ENCODE measurements at regions not wholly inside any gene's neighbourhood (a gene's known extent, or its start where the extent isn't known, plus 50 kb on each side); places are given as distances from the start of the nearest gene placed in this dataset.

DNA sequence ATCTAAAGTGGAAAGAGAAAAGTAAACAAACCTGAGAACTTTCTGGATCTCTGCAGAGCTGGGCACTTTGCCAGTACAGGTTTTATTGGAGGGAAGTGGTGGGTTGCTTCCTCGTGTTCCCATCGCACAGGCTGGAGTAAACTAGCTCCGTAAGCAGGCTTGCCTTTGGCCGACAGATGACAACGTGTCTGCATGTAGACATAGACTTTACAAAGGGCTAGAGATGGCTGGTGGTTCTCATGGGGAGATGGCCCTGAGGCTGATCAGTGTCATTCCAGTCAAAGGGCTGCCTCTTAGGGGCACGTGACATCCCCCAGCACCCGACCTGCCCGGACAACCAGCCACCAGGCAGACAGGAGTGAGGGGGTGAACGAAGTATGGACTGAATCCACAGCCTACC is 98.8 kb downstream of the YTHDF1 start:
- no peak for DNase-seq (ENCODE audit: low read depth in 2 of 3, low spot score in 1 of 3)

DNA sequence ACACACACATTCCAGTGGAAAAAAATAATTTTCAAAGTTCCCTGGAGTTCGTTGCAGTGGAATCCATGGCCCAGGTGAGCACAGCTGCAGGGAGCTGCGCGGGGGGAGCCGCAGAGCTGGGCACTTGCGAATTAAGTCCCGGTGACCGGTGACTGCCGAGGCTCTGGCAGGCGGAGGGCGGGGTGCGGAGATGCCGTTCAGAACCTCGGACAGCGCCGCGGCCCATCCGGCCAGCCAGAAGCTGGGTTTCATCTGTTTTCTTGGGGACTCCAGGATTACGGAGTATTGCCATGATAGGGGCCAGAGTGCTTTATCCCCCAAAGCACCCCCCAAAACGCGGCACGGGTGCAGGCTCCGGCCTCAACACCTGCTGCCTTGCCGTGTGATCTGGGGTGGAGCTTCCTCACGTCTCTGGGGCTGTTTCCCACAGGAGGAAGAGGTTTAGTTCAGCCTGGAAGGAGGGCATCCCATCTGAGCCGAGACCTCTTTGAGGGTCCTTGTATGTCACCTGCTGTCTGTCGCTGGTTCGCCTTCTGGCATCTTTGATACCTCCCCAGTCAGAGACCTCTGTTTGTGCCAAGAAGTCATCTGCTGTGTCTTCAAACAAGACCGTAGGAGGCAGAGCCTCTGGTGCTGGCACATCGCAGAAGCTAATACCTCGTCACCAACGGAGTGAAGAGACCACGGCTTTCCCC is 99.4 kb downstream of the YTHDF1 start:
- no peak for DNase-seq (ENCODE audit: low read depth in 2 of 3, low spot score in 1 of 3)

DNA sequence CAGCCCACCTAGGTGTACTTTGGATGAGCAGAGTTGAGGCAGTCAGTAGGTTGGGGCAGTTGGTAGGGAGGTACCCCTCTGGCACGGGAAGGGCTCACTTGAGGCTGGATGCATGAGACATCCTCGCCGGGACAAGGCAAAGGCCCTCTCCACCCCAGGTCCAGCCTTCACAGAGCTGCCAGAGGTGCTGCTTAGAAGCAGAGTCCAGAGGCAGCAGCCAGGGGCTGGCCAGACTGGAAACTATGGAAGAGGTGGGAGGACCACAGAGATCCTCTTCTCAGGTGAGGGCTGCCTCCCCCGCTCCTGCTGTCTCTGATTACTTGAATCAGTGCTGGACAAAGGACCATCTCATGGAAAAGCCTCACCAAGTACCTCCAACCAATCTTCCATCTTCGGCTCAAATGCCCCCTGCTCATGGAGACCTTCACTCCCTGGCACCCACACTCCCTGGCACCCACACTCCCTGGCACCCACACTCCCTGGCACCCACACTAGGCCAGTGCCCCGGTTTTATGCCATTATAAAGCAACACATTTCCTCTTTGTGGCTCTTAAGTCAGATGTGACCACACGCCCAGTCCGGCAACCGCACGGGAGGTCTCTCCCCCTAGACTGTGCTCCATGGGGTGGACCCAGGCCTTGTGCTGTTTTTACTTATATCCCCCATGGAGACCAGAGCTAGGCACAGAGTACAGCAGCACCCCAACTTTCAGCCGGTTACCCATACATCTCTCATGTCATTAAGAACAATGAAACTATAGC is 100.1 kb downstream of the YTHDF1 start:
- no peak for DNase-seq (ENCODE audit: low read depth in 2 of 3, low spot score in 1 of 3)

DNA sequence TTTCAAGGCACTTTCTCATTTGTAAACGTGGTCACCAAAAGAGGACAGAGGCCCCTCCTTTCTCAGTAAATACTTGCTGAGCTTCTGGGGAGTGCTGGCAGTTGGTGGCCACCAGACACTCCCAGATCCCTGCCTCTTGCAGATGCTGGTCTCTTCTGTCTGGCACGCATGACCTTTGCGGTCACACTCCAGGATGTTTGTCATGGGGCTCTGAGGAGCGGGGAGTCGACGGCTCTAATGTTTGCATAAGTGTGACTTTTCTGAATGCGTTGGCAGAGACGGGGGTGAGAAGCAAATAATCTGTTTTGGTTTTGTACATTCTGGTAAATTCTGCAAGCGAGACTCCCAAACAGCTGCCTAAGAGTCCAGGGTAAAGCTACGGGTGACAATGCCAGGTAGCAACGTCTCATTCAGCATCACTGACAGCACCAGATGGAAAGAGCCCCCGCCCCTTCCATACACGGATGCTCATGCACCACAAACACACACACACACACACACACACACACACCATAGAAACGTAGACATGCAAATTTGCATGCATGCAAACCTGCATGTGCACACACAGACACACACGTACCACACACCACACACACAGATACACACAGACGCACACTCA is 101.1 kb downstream of the YTHDF1 start:
- no peak for DNase-seq (ENCODE audit: low read depth in 2 of 3, low spot score in 1 of 3)

GRCh38 chr20:63114006-63114692 is 101.8 kb downstream of the YTHDF1 start:
- DNase-seq (ENCODE audit: low read depth in 2 of 3, low spot score in 1 of 3): no peak

GRCh38 chr20:63112491-63113219 is 103.3 kb downstream of the YTHDF1 start:
- DNase-seq (ENCODE audit: low read depth in 2 of 3, low spot score in 1 of 3): no peak

GRCh38 chr20:63108247-63108646 is 101.5 kb upstream of the BHLHE23 start:
- no peak for DNase-seq (ENCODE audit: low read depth in 2 of 3, low spot score in 1 of 3)

GRCh38 chr20:63107449-63108200 is 100.9 kb upstream of the BHLHE23 start:
- DNase-seq (ENCODE audit: low read depth in 2 of 3, low spot score in 1 of 3): no peak

DNA sequence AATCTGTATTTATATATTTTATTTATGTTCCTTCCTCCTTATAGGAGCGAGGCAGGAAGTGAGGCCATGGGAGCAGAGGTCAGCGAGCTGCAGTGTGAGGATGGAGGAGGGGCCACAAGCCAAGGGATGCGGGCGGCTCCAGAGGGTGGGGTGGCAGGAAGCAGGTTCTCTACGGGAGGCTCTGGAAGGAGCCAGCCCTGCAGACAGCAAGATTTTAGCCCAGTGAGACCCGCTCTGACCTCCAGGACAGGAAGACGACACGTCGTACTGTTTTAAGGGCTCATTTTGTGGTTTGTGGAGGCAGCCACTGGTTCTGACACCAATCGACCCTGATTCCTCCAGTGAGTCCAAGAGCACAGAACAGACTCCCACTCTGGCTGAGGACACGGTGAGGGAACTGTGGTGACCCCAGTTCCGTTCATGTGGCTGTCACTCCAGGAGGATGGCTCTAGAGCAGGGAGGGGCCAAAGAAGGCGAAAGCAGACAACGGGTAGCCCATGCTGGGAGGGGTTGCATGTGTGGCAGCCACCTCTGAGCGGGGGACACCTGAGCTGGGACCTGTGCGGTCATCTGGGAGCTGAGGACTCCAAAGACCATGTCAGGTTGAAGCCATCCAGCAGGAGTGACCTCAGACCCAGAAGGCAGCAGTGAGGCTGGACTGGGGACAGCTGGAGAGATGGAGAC is 100.1 kb upstream of the BHLHE23 start:
- no peak for DNase-seq (ENCODE audit: low read depth in 2 of 3, low spot score in 1 of 3)

DNA sequence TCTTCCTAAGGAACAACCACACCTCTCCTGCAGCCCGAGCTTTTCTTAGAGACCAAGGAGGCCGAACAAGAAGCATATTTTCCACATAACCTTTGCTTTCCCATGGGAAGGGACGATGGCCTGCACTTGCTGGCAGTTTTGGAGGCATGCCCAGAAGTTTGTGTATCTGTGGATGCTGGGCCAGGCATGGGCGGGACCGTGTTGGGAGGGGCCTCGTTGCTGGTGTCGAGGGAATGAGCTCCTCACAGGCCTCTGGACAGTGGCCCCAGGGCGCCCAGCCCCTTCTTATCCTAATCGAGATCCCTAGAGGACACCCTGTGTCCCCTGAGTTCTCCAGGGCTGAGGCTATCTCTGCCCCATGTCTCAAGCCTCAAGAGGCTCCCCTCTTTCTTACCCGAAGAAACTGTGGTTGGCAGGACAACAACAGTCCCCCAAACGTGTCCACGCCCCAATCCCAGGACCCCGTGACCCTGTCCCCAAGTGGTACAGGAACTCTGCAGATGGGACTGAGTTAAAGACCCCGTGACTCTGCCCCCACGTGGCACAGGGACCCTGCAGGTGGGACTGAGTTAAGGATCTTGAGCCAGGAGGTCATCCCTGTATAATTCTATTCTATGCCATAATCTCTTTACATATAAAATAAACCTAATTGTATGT is 99.5 kb upstream of the BHLHE23 start:
- no peak for DNase-seq (ENCODE audit: low read depth in 2 of 3, low spot score in 1 of 3)

DNA sequence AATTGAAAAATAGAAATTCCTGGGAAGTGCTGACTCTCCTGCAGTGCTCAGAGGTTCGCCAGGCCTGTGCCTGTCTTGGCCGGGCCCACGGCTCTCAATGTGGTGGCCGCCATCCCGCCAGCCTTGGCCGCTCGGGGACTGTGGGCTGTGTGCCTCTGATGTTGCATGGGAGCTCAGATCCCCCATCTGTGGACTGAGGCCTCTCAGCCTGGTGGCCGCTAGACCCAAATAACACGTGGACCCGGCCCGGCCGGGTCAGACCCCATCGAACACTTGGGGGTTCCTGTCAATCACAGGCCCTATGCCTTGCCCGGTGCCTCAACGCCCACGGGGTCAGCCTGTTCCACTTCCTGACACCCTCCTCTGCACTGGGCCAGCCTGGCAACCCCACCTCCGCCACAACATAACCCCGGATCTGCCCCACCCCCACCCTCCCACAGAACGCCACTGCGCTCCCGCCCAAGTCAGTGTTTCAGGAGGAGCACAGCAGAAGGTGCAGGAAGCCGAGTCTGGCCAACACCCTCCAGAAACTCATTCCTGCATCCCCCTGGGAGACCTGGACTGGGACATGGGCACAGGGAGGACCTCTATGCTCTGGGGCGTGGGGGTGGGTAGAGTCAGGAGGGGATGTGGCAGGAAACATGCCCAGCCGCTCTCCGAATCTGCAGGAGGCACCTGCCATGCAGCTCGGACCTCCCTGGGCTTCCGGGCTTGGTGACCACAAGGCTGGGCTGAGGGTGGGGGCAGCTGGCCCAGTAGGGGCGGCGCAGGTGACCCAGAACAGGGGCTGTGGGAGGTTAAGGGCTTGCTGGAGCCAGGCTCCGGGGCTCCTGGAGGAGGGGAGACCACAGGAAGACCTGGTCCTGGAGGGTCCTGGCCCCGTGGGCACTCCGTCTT is 98.7 kb upstream of the BHLHE23 start:
- no peak for DNase-seq (ENCODE audit: low read depth in 2 of 3, low spot score in 1 of 3)

- DNase-seq (ENCODE audit: low read depth in 2 of 3, low spot score in 1 of 3): no peak
These were observed 97.8 kb upstream of the BHLHE23 start for GRCh38 chr20:63104312-63105181.

DNA sequence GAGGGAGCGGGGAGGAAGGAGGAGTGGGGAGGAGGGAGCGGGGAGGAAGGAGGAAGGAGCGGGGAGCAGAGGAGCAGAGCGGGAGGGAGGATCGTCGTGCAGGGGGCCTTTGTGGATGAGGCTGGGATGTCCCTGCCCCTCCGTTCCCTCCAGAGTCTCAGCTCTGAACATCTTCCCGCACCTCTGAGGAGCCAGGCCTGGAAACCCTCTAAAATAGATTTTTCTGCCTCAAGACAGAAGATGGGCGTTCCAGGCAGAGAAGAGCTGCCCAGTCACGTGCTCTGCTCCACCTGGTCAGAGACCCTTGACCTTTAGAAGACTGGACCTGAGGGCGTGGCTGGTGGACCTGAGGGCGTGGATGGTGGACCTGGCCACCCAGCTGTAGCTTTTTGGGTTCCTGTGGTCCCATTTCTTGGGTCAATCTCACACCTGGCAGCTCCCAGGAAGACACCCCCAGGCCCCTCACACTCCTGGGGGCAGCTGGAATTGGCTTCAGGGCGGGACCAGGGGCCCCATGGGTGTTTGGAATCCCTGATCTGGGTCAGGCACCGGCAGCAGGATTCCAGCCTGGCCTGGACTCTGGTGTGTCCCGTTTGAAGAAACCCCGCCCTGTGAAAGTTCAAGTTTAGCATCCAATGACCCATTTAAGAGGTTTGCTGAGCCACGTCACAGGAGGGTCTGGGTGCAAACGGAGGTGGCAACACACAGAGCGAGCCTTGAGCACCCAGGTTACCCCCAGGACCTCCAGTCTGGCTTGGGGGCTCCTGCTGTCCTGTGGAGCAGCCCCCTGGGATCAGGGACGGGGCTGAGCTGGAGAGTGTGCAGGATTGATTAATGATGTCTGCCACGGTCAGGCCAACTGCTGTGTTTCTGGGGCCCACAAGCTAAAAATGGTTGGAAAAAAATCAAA is 96.9 kb upstream of the BHLHE23 start:
- DNase-seq (ENCODE audit: low read depth in 2 of 3, low spot score in 1 of 3): no peak

- DNase-seq (ENCODE audit: low read depth in 2 of 3, low spot score in 1 of 3): peak; percentile 54 to 63 (median 63)
These were observed 96.1 kb upstream of the BHLHE23 start for GRCh38 chr20:63102721-63103375.
